Activated CD8-positive, alpha-beta memory T cell treated with anti-CD3 and anti-CD28 coated beads, Interleukin-2, amount 50 U/mL, for 1 hour (primary cell): ENCODE measurements at regions not wholly inside any gene's neighbourhood (a gene's known extent, or its start where the extent isn't known, plus 50 kb on each side); places are given as distances from the start of the nearest gene placed in this dataset.
"Not testable (repeated sequence)": the region's sequence is repeated elsewhere in the genome, so short reads cannot be mapped to it uniquely, and the experiment has no call there.

ENCODE experiments used
- DNase-seq: peaks from one replicate; pipeline ENCODE4 v3.0.0-alpha.2; 2020; ENCODE audit errors: extremely low read depth

DNA sequence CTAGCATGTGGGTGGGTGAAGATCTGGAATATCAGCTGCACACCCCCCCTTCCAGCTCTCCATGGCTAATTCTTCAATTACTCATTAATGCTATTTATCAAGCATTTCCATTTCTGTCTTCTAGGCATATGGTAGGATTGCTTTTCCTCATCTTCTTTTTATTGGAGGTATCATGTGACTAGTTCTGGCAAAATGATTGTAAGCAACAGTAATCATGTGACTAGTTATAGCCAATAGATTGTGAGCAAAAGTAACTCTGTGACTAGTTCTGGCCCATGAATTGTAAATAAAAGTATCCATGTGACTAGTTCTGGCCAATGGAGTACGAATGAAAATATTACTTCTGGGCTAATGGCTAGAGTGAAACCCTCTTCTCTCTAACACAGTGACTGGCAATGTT is 107.0 kb upstream of the TMEM132E start:
- no peak for DNase-seq

DNA sequence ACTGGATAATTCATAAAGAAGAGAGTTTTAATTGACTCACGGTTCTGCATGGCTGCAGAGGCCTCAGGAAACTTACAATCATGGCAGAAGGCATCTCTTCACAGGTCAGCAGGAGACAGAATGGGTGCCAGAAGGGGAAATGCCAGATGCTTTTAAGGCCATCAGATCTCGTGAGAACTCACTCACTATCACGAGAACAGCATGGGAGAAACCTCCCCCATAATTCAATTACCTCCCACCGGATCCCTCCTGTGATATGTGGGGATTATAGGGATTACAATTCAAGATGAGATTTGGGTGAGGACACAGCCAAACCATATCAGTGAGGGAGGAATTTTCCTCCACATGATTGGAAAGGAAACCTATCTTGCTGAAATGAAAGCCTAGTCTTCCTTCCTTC is 108.1 kb upstream of the TMEM132E start:
- DNase-seq: not testable (repeated sequence)

GRCh38 chr17:34465789-34466188 is 102.8 kb upstream of the CCL1 start:
- DNase-seq: no peak

GRCh38 chr17:34464812-34465211 is 101.8 kb upstream of the CCL1 start:
- no peak for DNase-seq

- DNase-seq: no peak
Observed at GRCh38 chr17:34458266-34458665, 95.2 kb upstream of the CCL1 start.

GRCh38 chr17:34456121-34456520 is 93.1 kb upstream of the CCL1 start:
- DNase-seq: no peak

- no peak for DNase-seq
Observed at GRCh38 chr17:34452769-34453168, 89.7 kb upstream of the CCL1 start.

- no peak for DNase-seq
Observed at GRCh38 chr17:34451313-34451712, 88.3 kb upstream of the CCL1 start.

DNA sequence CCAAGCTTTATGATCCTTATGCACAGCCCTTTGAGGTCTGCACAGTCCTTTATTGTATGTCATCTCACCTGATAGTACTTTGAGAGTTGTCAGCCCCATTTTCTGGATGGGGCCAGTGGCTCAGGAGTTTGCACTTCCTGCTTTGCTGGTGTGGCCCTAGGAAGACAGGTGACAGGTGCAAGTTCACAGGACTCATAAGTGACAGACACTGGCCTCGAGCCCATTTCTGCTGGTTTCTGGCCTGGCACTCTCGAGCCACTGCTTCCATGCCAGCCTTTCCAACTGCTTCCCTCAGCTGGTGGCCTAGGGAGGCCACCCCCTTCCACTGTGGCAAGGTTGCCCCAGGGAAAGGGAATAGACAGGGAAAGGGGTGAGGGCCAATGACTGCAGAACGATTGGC is 84.4 kb upstream of the CCL1 start:
- DNase-seq: no peak

- no peak for DNase-seq
Observed at GRCh38 chr17:34445101-34445500, 82.1 kb upstream of the CCL1 start.

DNA sequence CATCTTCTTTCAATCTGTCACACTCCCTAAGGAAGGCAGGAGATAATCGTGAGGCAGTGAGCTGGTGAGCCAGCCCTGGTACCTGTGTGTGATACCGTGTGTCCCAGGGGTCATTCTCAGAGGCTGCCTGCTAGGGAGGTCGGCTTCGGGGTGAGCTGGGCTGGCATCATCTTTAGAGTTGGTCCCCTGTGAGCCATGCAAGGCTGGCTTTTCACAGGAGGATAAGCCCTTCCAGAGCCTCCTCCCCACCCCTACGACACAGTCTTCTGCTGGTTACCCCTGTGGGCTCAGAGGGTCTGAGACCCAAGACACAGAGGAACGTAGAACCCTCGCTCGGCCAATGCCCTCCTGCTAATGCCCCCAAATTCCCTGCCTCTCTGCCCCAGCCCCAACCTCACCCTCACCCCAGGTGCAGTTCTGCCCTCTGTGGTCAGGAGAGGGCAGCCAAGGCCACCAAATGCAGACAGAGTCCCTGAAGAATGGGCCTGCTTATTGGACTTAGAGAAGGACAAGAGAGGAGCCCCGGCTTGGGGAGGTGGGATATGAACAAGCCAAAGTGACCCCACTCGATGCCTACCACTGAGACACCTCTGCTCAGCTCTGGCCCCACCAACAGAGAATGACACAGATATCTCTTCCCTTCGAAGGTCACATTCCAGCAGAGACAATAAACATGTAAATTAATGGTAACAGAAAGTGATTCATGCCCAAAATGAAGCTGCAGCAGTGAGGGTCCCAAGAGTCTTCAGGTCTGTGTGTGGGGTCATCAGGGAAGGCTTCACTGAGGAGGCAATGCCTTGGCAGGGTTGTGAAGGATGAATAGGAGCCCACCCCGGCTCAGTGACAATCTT is 80.8 kb upstream of the CCL1 start:
- no peak for DNase-seq

- DNase-seq: no peak
Observed at GRCh38 chr17:34442387-34443111, 79.5 kb upstream of the CCL1 start.

GRCh38 chr17:34437188-34437587 is 74.2 kb upstream of the CCL1 start:
- no peak for DNase-seq

- DNase-seq: no peak
Observed at GRCh38 chr17:34436607-34437006, 73.6 kb upstream of the CCL1 start.

- no peak for DNase-seq
Observed at GRCh38 chr17:34435182-34435928, 72.3 kb upstream of the CCL1 start.

- DNase-seq: no peak
Observed at GRCh38 chr17:34434052-34434451, 71.0 kb upstream of the CCL1 start.

- DNase-seq: no peak
Observed at GRCh38 chr17:34424814-34425491, 61.9 kb upstream of the CCL1 start.

DNA sequence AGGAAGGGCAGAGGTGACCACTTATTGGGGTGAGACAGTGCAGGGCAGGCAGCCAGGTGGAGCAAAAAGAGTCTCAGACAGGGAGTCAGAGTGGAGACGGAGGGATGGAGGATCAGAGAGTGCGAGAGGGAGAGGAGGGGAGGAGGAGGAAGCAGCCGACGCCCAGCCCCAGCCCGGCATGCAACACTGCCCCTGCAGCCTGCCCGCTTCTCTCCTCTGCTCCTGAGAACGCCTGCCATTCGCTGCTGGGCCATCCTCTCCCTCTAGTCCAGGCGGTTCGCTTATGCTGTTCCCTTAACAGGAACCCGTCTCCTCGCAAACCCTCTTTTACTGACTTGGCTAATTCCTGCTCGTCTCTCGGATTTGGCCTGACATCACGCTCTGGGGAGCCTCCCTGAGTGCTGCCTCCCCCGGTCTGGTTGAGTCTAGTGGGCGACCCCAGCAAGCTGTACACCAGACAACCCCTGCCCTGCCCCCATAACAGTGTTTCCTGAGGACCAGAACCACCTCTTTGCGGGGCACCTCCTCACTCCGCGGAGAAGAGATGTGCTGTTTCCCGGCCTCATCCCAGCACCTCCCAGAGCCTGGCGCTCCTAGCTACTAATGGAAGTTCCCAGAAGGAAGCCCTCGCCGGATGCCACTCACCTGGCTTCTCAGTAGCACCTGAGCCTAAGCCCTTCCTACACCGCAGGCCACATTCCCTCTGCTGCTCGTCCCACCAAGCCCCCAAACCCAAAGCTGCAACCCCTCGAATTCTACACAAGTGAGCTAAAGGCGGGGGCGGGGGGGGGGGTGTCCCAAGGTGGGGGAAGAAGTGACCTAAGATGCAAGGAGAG is 61.2 kb upstream of the CCL1 start:
- no peak for DNase-seq

GRCh38 chr17:34423315-34423714 is 60.3 kb upstream of the CCL1 start:
- DNase-seq: not testable (repeated sequence)

DNA sequence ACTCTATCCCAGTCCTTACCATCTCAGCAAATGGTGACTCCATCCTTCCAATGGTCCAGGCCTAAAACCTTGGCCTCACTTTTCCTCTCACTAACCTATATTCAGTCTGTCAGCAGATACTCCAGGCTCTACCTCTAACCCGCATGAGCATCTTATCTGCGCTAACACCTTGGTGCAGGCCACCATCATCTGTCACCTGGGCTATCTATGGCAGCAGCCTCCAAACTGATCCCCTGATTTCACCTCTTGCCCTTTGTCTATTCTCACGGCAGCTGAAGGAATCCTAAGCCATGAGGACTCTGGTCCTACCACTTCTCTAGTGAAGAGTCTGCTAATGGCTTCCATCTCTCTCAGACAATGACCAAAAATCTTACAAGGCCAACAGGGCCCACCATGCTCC is 57.9 kb upstream of the CCL1 start:
- DNase-seq: no peak

DNA sequence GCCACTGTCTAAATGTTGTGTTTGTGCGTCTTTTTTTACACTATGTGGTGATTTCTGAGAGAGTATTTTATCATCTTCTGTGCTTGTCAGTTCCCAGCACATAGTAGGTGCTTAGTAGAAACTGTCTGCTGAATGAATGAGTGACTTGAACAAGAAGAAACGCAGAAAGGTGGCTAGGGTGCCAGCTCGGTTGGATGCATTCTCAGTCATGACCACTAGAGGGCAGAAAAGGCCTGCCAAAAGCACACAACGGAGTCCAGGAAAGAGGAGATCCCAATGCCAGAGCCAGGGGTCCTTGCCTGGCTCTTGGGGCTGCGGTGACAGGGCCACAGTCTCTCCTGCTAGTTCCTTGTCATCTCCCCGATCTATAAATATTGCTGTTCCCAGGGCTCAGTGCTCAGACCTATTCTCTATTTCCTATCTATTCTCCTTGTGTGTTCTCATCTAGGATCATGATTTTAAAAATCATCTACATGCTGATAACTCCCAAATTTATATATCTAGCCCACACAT is 57.3 kb upstream of the CCL1 start:
- peak; percentile 10 for DNase-seq
